RWPE2 (cell line): ENCODE measurements at regions not wholly inside any gene's neighbourhood (a gene's known extent, or its start where the extent isn't known, plus 50 kb on each side); places are given as distances from the start of the nearest gene placed in this dataset.

ENCODE experiments used
- ATAC-seq: fragments of 200-7000 bp; cut with Tn5 transposase; 3 replicates; pipeline ENCODE4 v1.9.1; 2021; ENCODE audit warnings: low read depth
- DNase-seq: peaks from one replicate; pipeline ENCODE4 v3.0.0-alpha.2; 2020; ENCODE audit warnings: low spot score
- H3K27ac ChIP-seq: fragments of 450-650 bp; 2 replicates; pipeline ENCODE4 v1.5.1; 2017; ENCODE audit warnings: mild to moderate bottlenecking; ENCODE audit not compliant: poor library complexity, severe bottlenecking
- H3K27me3 ChIP-seq: fragments of 250-450 bp; sonication (Bioruptor Pico); 2 replicates; pipeline ENCODE4 v1.5.1; 2021; ENCODE audit warnings: mild to moderate bottlenecking, moderate library complexity; ENCODE audit not compliant: insufficient read depth, poor library complexity, severe bottlenecking
- H3K36me3 ChIP-seq: fragments of 250-450 bp; sonication (Bioruptor Pico); 2 replicates; pipeline ENCODE4 v1.5.1; 2020; ENCODE audit warnings: low read depth, mild to moderate bottlenecking, moderate library complexity
- H3K4me1 ChIP-seq: fragments of 250-450 bp; sonication (Bioruptor Pico); 2 replicates; pipeline ENCODE4 v1.5.1; 2021; ENCODE audit warnings: mild to moderate bottlenecking, moderate library complexity; ENCODE audit not compliant: insufficient read depth, poor library complexity, severe bottlenecking
- H3K4me3 ChIP-seq: fragments of 250-450 bp; sonication (Bioruptor Pico); 2 replicates; pipeline ENCODE4 v1.5.1; 2021; ENCODE audit warnings: mild to moderate bottlenecking, moderate library complexity; ENCODE audit not compliant: severe bottlenecking
- H3K9me3 ChIP-seq: fragments of 250-450 bp; sonication (Bioruptor Pico); 2 replicates; pipeline ENCODE4 v1.5.1; 2021; ENCODE audit warnings: mild to moderate bottlenecking, moderate library complexity; ENCODE audit not compliant: severe bottlenecking
- TF ChIP-seq, protein P1 (sequence below): fragments of 450-650 bp; IDR thresholded peaks from one replicate; pipeline ENCODE4 v1.5.1; 2017; ENCODE audit warnings: mild to moderate bottlenecking, moderate library complexity; ENCODE audit not compliant: poor library complexity, severe bottlenecking

GRCh38 chrX:42565739-42566138 is 212.2 kb downstream of the PPP1R2C start:
- Histone ChIP-seq H3K27me3 (no peaks in the 10 kb centered on the region), H3K27ac (no peak overlapping the region), H3K36me3 (no peaks in the 10 kb centered on the region), H3K4me3 (no peak overlapping the region), H3K4me1 (no peaks in the 10 kb centered on the region), H3K9me3 (no peaks in the 10 kb centered on the region)
- TF ChIP-seq, protein P1, sequence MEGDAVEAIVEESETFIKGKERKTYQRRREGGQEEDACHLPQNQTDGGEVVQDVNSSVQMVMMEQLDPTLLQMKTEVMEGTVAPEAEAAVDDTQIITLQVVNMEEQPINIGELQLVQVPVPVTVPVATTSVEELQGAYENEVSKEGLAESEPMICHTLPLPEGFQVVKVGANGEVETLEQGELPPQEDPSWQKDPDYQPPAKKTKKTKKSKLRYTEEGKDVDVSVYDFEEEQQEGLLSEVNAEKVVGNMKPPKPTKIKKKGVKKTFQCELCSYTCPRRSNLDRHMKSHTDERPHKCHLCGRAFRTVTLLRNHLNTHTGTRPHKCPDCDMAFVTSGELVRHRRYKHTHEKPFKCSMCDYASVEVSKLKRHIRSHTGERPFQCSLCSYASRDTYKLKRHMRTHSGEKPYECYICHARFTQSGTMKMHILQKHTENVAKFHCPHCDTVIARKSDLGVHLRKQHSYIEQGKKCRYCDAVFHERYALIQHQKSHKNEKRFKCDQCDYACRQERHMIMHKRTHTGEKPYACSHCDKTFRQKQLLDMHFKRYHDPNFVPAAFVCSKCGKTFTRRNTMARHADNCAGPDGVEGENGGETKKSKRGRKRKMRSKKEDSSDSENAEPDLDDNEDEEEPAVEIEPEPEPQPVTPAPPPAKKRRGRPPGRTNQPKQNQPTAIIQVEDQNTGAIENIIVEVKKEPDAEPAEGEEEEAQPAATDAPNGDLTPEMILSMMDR, result no peak
- ATAC-seq, result no peak
- no peak for DNase-seq

DNA sequence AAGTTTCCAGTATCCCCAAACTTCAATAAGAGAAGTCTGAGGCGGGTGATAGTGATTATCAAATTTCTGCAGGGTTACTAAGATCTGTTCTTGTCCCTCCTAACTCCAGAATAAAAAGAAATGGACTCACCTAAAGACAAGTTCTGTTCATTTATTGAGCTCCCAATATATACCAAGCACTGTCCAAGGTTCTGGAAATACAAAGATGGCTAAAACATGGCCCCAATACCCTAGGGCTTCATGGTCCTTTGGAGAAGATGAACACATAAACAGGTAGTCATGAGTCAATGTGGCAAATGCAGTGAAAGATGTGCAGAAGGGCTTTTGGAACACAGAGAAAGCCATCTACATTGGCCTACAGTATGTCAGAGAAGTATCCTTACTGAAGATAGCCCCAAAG is 231.2 kb downstream of the PPP1R2C start:
- DNase-seq, result no peak
- ATAC-seq, result no peak
- TF ChIP-seq, protein P1, result no peak
- Histone ChIP-seq H3K27me3 (no peaks in the 10 kb centered on the region), H3K27ac (no peak overlapping the region), H3K36me3 (no peaks in the 10 kb centered on the region), H3K4me3 (no peak overlapping the region), H3K4me1 (no peaks in the 10 kb centered on the region), H3K9me3 (no peaks in the 10 kb centered on the region)

- no peak overlapping the region for H3K4me3 ChIP-seq
- no peak for DNase-seq
- no peaks in the 10 kb centered on the region for H3K4me1 ChIP-seq
- no peaks in the 10 kb centered on the region for H3K36me3 ChIP-seq
- TF ChIP-seq, protein P1, result no peak
- H3K27me3 ChIP-seq, result no peaks in the 10 kb centered on the region
- H3K27ac ChIP-seq, result no peak overlapping the region
- ATAC-seq, result no peak
- H3K9me3 ChIP-seq, result no peaks in the 10 kb centered on the region
Observed at GRCh38 chrX:42544883-42545282, 233.1 kb downstream of the PPP1R2C start.

DNA sequence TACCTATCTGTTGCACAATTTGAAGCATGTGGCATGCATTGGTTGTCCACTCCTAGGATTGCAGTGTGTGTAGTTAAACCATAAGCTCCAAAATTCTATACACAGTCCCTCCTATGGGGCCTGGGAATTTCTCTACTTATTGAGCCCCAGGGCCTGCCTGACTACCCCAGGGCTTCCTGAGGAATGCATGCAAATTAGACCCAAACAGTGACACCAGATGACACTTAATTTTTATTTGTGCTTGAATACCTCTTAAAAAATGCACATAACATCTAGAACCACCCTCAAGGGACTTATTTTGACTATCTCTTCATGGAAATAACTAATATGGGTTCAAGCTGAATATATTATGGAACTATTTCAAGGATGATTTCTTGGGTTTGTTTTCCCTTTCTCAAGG is 236.4 kb downstream of the PPP1R2C start:
- Histone ChIP-seq H3K27ac (no peak overlapping the region), H3K36me3 (no peaks in the 10 kb centered on the region), H3K27me3 (no peaks in the 10 kb centered on the region), H3K9me3 (no peaks in the 10 kb centered on the region), H3K4me1 (no peaks in the 10 kb centered on the region), H3K4me3 (no peak overlapping the region)
- ATAC-seq (no peak), DNase-seq (no peak)
- TF ChIP-seq, protein P1, result no peak

GRCh38 chrX:42540146-42540545 is 237.8 kb downstream of the PPP1R2C start:
- ATAC-seq (no peak), DNase-seq (no peak)
- H3K27me3 ChIP-seq, result no peaks in the 10 kb centered on the region
- H3K9me3 ChIP-seq, result no peaks in the 10 kb centered on the region
- TF ChIP-seq, protein P1, result no peak
- no peak overlapping the region for H3K27ac ChIP-seq
- no peak overlapping the region for H3K4me3 ChIP-seq
- no peaks in the 10 kb centered on the region for H3K4me1 ChIP-seq
- H3K36me3 ChIP-seq, result no peaks in the 10 kb centered on the region
